NCI-H1105 treated with DMSO at 0.1 percent for 48 hours (cell line): ENCODE measurements at regions not wholly inside any gene's neighbourhood (a gene's known extent, or its start where the extent isn't known, plus 50 kb on each side); places are given as distances from the start of the nearest gene placed in this dataset.
A peak's percentile ranks its signal among the peaks of the same experiment; 100 is the strongest.

ENCODE experiments used
- DNase-seq: peaks from one replicate; lab custom pipeline; 2025; lab: John Stamatoyannopoulos, UW

GRCh38 chr20:58091810-58092209 lies 136.6 kb downstream of the ANKRD60 start:
- no peak for DNase-seq

DNA sequence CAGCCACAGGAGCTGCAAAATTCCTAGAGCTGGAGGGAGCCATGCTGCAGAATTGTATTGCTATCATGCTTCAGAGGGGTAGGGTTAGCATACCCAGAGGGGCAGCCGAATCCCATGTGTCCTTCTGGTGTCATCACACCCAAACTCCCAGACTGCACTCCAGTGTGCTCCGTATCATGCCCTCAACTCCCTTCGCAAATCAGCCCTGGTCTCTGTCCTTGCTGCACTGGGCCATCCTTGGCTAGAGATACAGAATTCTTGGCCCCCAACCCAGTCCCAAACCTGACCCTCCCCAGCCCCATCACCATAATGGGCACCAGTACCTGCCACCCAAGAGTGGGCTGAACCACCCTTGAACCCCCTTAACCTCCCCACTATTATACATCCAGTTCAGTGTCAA lies 138.3 kb downstream of the ANKRD60 start:
- no peak for DNase-seq

- no peak for DNase-seq
Measured at GRCh38 chr20:58088625-58089024, 139.8 kb downstream of the ANKRD60 start.

GRCh38 chr20:58088105-58088504 lies 140.3 kb downstream of the ANKRD60 start:
- DNase-seq: no peak

DNA sequence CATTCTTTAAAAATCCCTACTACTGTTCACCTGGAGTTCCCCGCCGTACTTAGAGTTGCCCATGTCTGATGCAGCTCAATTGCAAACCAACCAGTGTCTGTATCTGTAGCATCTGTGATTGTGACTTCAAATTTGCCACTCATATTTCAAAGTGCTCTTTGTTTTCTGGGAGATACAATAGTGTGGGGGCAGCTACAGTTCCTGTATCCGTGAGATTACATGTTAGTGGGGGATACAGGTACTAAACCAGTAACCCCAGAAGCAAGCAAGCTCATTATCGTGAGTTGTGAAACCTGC lies 140.9 kb downstream of the ANKRD60 start:
- DNase-seq: no peak

GRCh38 chr20:58086763-58087561 lies 141.5 kb downstream of the ANKRD60 start:
- DNase-seq: peak; percentile 20

GRCh38 chr20:58084966-58085365 lies 143.5 kb downstream of the ANKRD60 start:
- DNase-seq: no peak

- DNase-seq: no peak
Measured at GRCh38 chr20:58084566-58084965, 143.9 kb downstream of the ANKRD60 start.

DNA sequence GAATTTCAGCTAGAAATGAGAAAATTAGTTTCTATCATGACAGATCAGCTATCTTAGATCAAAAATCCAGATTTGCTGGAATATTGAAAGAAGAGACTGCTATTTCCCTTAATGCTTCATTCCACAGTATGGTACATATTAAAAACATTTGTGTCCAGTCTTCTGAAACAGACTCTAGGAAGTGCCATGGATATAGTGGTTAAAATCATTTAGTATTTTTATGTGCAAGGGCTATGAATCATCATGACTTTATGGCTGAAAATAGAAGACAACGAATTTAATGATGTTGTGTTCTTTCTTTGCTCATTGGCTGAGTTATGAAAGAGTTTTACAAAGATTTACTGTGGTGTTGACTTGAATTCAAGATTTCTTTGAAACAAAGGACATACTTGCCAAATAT lies 146.6 kb downstream of the ANKRD60 start:
- no peak for DNase-seq

DNA sequence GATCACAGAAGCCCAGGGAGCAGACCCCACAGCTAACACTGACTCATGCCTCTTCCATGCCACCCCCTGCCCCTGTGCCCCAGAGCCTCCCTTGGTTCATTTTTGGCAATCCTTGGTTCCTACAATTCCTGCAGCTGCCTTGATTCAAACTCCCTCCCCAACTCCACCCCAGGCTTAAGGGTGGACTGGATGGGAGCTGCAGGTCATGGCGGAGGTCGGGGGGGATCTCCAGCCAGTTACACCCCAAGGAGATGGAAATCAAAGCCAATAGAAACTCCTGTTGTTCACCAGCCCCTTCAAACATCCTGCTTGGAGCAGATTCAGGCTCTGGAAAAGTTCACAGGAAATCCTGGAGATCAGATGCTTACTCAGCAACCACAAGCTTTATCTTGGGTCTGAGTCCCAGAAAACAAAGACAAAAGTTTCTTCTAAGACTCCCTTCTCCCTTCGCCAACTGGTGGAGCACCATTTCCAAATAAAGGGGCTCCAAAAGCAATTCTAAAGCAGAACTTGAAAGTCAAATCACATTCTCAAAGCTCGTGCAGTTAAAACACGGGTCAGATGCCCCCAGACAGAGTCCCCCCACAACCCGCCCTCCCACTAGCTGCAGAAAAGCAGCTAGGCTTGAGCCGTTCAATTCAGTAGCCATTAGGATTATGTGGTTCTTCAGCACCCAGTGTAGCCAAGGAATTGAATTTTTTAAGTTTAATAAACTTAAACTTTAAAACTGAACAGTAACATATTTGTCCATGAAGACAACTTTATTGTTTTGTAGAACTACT lies 149.5 kb downstream of the ANKRD60 start:
- no peak for DNase-seq

- no peak for DNase-seq
Measured at GRCh38 chr20:58077282-58077681, 151.2 kb downstream of the ANKRD60 start.

DNA sequence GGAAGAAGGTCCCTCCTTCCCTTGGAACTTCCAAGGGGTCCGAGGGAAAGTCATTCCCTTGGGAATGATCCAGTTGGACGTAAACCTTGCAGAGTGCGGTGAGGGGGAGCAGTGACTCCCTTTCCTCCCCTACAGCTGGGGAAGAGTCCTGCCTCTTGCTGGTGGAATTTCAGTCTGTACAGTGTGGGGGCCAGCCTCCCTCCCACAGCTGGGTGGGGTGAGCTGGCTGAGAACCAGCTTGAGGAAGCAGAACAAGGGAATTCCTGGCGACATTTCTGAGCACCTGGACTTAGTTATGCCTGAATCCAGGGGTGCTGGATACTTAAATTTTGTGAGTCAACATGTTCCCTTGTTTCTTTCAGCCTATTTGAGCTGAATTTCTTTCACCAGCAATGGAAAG lies 152.0 kb downstream of the ANKRD60 start:
- DNase-seq: no peak

DNA sequence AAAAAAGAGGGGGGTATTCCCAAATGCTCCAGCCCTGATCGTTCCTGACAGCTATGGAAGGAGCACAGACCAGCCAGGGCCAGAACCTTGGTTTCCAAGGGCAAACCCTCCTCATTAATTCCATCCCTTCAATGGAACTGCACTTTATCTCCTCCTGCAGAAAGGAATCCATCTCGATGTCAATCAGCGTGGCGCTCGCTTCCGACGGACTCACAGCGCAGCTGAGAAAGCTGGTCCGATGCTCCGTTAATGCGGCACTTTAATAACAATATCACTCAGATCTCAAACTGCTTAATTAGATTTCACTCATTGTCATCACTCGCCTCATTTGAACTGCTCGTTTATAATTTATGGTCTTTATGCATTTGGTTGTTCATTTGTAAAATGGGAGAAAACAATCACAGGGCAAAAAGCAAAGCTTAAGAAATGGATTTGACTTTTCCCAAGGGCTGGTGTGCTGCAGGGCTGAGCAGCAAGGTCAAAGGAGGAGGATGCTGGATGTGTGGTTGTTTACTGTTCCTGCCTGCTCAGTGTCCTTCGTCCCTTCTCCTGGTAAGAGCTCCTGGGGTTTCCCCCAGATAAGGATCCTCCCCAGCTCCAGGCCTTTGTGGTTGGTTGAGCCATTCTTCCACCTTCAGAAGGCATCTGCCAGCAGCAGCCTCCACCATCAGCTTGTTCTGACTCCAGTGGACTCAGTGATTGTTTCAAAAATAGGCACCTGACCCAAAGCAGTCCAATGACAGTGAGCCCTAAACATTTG lies 152.7 kb downstream of the ANKRD60 start:
- DNase-seq: peak; percentile 4

DNA sequence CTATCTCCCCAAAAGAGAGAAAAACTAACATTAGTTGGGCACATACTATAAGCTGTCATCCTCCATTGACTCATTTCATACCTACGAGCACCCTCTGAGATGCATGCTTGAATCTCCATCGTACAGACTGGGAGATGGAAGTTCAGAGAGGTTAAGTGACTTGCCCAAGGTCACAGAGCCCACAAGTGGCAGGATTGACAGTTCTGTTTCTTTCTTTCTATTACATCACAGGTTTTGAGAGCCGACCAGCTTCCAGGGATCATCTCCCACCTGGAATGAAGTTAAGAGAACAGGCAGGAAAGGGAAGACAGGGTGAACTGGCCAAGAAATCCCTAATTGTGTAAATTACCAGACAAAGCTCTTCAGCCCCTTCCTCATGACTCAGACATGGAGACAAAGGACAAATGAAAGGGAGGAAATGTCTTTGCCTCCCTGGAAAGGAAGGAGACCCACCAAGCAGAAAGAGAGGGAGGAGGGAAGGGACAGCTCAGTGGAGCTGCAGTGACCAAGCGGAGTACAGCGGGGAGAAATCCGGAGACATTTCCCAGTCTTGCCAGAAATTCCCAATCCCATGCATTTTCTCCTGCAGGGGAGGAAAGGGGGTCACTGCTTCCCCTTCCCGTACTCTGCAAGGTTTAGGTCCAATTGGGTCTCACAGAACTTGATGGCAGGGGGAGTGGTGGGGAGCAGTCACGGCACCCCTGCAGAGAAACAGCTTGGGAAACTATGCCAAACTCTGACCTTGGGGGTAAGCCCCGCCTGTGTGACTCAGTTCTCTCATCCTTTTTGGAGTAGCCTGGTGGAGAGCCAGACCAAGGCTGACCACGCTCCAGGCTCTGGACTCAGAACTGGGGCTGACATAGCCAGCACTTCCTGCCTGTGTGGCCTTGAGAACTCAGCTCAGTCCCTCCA lies 154.3 kb downstream of the ANKRD60 start:
- DNase-seq: no peak

GRCh38 chr20:58072695-58073671 lies 155.5 kb downstream of the ANKRD60 start:
- DNase-seq: no peak

GRCh38 chr20:58071991-58072390 lies 156.5 kb downstream of the ANKRD60 start:
- no peak for DNase-seq

DNA sequence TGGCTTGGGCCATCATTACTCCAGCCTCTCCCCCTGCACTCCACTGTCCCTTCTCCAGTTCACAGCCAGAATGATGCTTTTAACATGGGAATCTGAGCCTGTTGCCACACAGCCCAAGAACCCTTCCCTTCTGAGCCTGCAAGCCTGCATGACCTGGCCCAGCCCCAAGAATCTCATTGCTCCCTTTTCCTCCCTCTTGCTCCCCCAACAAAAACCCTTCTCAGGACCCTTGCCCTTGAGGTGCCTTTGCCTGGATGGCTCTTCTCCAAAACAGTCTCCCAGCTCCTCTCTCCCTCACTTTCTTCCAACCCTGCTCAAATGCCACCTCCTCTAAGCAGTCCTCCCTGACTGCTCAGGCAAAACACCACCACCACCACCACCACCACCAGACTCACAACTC lies 157.2 kb downstream of the ANKRD60 start:
- DNase-seq: no peak

DNA sequence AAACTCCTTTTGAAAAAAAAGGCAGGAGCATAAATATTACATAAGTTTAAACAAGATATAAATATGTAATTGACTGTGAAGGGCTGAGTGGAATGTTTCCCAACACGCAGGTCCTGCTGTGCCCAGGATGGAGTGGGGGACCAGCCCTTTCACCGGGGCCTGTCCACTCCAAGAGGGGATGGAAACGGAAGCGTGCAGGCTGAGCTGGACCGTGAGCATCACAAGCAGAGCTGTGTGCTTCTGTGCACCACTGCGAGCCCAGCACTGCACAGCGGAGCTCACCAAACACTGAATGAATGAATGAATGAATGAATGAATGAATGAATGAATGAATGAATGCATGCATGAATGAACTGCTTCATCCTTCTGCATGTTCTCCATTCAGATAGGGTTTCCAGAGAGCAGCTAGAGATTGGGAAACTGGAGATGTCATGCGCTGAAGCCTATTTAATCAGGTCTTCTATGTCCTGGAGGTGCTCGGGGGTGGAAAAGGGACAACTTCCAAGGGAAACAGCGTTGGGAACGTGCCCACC lies 157.7 kb downstream of the ANKRD60 start:
- no peak for DNase-seq

DNA sequence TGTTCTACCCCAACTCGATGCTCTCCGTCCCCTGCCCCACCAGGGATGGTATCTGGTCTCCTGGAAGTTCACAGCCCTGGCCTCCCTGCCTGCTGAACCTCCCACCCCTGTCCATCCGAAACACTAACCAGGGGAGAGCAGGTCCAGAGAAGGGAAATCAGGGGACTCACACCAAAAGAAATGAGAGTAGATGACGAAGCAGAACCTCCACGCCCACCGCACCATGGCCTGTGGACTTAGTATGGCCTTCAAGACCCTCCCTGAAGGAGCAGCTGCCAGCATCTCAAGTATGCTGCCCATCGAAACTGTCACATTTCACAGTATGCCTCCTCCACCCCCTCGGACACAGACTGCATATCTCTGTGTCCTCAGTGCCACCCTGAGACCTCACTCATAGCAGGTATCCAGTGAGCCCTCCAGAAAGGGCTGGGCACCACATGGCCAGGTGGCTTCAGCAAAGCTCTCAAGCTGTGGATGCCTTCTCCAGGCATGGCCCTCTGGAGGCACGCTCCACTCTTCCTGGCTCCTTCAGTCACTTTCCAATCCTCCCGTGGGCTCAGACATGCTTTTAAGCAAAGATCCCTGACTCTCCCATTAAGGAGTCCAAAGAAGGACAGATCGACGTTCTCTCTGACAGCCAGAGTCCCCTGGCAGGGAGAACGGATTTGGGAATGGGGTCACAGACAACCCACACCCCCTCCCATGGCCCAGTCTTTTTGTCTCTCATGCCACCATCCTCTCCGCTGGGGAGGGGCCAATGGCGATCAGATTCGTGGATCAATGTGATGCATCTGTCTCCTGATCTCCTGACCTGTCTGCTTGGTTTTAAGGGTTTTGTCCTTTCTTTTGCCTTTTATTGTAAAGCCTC lies 158.4 kb downstream of the ANKRD60 start:
- no peak for DNase-seq
